GM18502 (cell line): ENCODE measurements at regions not wholly inside any gene's neighbourhood (a gene's known extent, or its start where the extent isn't known, plus 50 kb on each side); places are given as distances from the start of the nearest gene placed in this dataset.
"Not testable (repeated sequence)": the region's sequence is repeated elsewhere in the genome, so short reads cannot be mapped to it uniquely, and the experiment has no call there.

Experiments
- ATAC-seq: cut with Tn5 transposase; IDR thresholded peaks from one replicate; pipeline ENCODE4 v1.9.1; 2021; ENCODE audit warnings: mild to moderate bottlenecking; ENCODE audit not compliant: unreplicated experiment, poor library complexity

DNA sequence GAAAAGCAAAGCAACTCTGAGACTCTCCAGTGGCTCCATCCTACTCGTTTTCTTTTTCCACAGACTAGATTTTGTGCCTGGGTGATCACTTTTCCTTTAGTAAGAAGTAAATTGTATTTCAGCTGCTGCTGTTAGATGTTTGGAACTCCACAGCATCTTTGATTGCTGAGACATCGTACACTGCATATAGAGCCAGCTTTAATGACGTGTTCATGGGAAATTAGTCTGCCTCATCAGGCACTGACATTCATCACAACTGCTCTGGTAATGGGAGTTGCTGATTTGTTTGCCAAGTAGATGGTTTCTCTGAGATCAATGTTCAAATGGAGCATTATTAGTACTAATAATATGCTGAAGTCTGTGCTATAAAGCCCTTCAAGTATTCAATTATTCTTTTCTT lies 573.8 kb upstream of the NR5A2 start:
- ATAC-seq: no peak

DNA sequence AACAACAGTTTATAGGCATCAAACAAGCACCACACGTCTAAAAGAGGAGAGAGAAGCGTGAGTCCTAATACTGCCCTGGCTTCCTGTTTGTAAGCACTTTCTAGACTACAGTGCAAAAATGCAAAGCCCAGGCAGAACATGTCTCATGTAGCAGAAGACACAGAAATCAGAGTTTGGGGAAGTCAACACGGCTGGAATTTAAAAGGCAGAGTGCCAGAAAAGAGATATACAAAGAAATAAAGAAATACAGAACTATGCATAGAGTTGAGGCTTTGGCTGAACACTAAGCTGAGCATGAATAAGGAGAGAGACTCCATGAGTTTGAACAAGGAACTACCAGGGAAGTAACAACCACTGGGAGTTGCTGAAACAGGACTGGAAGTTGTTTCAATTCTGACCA lies 566.6 kb upstream of the NR5A2 start:
- no peak for ATAC-seq

DNA sequence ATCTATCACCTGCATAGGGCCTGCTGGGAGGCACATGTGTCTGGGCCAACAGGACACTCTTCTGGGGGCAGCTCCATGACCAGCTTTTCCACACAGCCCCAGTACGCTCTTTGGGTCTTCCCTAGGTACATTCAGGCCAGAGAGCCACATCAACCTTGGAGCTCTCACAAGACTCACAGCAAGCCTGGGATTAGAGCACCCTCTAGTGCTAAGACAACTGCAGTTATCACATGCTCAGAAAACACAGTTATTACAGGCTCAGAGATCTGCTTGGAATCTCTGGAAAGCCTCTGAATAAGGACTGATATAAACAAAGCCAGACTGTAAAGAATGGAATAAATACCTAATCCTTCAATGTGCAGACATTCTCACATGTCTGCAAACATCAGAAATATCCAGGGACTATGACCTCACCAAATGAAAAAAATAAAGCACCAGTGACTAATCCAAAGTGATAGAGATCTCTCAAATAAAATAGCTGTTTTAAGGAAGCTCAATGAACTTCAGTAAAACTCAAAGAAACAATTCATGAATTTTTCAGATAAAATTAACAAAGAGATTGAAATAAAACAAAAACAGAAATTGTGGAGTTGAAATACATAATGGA lies 563.9 kb upstream of the NR5A2 start:
- peak; percentile 68 for ATAC-seq

DNA sequence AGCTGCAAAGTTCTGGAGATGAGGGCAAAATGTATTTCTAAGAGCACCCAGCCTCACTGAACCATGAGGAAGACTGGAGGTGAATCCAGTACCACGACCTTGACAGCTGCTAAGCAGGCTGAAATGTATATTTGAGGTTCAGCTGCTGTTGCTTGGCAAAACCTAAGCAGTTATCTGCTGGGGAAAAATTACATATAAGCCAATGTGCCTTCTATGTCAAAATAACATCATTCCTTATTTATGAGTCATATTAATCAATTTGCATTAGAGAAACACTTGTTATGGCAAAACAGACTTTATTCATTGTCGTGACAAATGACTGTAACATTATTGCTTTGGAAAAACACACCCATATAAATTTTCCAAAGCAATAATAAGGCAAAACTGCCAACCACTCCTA lies 560.5 kb upstream of the NR5A2 start:
- no peak for ATAC-seq

DNA sequence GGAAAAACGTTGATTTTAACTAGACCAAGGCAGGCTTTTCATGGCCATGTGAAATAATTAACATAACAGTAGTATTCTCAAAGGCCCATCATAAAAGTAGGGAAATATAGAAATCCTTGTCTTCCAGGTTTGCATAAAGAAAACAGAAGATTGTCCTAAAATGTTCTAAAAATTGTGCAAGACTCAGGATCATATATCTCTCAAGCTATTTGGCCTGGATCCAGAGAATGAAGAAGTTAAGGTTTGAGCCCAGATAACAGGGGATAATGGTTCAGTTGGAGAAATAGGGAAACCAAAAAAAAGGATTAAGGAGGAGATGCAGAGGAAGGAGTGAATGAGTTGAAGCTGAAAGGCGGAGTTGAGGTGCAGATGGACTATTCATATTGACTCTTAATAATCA lies 555.5 kb upstream of the NR5A2 start:
- ATAC-seq: no peak

DNA sequence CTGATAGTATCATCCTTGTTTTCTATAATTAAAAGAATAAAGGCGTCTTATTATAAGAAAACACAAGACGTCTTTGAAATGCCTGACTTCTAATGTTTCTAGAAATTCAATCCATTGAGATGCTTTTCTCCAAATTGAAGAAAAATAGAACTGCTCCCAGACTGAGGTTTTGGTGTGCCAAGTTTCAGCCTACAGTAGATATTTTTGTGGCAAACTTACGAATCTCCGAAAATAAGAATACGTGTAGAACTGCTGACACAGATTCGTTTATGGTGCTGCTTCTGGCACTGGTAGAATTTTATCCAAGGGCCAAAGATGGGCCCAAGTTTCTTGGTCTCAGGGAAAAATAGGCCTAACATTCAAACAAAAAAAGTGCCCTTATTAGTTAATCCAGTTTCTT lies 554.5 kb upstream of the NR5A2 start:
- no peak for ATAC-seq

DNA sequence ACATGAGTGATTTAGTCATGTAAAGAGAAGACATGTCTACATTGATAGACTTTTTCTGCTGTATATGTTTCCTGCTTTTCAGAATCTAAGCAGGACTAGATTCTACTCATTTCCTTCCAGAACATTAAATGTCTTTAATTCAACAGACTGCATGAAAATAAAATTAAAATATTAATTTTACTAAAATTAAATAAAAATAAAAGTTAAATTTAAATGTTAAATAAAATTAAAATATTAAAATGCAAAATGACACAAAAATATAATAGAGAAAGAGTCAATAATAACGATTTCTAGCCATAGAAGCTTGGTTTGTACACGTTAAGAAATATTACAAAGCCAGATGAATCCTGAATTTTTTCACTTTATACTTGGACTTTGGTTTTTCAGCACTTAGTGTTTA lies 552.8 kb upstream of the NR5A2 start:
- ATAC-seq: no peak

DNA sequence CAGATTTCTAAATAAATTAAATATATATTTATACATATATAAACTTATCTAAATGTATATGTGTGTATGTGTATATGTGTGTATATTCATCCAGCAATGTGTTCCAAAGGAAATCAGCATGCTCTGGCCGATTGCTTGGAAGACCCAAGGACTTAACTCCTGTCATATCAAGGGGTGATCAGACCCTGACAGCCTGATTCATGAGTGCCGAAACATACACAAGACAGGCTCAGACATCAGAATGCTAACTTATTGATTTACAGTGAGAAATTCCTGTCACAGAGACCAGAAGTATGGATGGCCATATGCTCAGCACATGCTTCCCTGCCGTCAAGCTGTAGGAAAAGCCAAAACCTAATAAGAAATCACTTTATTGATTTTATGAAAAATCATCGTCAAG lies 545.1 kb upstream of the NR5A2 start:
- no peak for ATAC-seq

DNA sequence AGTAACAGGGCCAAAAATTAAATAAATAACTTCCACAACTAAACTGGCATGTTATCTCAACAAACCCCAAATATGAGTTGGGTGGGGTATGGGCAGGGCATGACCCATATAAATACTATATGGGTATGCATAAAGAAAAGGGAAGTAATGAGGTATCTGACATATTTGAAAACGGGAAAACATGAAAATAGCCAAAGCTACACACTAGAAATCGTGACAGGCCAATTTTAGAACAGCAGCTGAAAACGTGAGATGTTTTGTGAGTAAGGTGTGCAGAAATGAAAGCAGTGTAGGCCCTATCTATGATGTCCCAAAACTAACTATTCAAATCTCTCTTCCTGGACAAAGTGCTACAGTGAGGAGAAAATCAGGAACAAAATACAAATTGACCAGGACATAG lies 537.9 kb upstream of the NR5A2 start:
- ATAC-seq: no peak

DNA sequence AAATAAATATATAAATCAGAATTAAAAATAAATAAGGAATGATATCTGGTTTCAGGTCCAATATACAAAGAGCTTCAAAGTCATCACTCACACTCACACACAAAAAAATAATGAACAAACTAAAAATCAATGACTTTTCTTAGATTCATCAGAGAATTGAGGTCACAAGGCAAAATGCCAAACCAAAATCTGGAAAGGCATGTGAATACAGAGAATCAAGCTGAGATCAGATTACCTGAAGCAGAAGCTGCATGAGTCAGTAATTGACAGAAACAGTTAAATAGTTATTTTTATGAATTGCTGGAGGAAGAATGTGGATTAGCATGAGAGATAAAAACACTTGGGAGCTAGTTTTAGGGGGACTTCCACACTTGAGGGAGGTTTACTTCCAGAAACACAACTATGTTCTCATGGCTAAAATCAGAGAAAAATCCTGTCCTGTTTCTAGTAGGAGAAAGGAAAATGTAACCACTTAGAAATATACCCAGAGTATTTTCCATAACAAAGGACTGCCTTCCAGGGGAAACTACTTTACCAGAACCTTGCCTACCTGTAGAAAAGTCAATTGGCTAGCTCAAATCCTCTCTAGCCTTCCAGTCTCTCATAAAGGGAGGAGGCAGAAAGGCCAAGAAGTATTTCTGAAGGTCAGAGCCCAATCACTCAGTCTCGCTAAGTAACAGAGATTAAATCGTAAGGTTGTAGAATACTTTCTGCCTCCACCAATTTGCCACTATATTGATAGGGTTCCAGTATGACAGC lies 536.6 kb upstream of the NR5A2 start:
- no peak for ATAC-seq

DNA sequence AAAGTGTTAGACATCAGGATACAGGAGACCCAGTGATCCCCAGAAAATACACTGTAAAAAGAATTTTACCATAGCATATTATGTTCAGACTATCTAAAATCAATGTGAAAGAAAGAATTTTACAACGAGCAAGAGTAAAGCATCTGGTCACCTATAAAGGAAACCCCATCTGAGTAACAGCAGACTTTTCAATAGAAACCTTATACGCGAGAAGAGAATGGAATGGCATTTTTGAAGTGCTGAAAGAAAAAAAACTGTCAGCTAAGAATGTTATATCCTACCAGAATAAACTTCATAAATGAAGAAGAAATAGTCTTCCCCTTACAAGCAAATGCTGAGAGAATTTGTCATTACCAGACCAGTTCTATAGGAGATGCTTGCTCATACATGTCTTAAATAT lies 532.1 kb upstream of the NR5A2 start:
- ATAC-seq: no peak

DNA sequence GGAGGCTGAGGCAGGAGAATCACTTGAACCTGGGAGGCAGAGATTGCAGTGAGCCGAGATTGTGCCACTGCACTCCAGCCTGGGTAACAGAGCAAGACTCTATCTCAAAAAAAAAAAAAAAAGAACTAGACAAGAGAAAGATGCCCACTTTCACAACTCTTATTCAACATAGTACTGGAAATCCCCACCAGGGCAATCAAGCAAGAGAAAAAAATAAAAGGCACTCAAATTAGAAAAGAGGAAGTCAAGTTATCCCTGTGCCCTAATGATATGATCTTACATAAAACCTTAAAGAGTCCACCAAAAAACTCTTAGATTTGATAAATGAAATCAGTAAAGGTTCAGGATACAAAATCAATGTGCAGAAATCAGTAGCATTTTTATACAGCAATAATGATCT lies 528.7 kb upstream of the NR5A2 start:
- ATAC-seq: peak; percentile 85

DNA sequence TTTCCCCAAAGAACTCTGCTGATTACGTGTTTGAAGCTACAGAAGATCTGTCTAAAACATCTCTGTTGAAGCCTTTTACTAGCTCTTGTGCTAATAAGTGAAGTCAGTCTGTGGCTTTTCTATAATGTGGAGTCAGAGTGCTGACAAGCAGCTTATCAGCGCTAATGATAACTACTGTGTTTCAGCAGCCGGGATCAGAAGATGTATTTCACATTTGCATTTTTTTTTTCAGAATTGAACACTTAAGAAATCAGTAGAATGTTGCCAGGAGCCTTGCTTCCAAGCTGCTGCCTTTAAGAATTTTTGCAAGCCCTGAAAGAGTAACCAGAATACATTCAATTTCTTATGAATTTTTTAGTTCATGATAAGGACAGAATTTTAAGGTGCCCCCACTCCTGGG lies 519.4 kb upstream of the NR5A2 start:
- no peak for ATAC-seq

DNA sequence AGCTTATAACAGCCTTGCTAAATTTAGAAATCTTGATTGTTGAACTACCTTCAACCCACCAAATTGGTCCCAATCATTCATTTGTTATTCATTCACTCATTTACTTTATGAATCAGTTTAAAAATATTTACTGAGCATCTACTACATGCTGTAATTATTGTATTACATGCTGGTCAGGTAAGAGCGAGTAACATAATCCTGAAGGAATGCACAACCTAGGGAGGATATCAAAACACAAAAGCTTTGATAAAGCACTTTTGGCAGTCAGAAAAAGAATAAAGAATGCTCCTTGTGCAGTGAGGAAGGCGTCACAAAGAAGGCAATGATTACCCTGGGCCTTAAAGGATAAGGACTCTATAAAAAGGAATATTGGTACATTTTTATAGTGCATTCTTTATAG lies 518.9 kb upstream of the NR5A2 start:
- no peak for ATAC-seq

DNA sequence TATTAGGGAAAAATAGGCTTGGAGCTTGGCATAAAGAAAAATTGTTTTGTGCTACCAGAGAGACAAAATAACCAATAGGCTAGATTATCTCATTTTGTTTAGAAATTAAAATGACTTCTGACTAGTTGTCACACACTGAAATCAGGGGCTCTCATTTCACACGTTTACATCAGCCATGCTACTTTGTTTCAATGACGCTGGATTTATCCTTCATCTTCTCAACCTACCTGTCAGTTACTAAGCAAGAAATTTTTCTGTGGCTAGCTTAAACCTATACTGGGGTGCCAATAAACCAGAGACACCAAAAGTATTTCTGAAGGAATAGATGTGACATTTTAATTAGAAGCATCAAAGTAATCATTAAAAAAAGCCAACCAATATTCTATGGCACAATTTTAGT lies 518.1 kb upstream of the NR5A2 start:
- no peak for ATAC-seq

DNA sequence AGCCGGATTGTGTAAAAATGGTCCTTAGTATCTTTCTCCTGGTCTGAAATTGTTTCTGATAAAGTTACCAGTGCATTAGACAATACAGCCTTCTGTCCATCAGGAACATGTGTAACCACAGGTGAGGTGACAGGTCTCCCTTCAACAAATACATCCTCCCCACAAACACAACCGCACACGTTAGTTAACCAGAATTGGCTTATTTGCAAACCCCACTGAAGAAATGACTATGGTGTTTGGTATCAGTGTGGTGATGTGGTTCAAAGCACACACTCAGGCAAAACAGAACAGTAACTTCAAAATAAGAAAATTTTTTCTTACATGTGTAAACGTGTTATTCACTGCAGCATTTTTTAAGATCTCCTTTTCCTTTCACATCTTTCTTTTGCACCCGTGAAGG lies 517.2 kb upstream of the NR5A2 start:
- peak; percentile 99 for ATAC-seq

DNA sequence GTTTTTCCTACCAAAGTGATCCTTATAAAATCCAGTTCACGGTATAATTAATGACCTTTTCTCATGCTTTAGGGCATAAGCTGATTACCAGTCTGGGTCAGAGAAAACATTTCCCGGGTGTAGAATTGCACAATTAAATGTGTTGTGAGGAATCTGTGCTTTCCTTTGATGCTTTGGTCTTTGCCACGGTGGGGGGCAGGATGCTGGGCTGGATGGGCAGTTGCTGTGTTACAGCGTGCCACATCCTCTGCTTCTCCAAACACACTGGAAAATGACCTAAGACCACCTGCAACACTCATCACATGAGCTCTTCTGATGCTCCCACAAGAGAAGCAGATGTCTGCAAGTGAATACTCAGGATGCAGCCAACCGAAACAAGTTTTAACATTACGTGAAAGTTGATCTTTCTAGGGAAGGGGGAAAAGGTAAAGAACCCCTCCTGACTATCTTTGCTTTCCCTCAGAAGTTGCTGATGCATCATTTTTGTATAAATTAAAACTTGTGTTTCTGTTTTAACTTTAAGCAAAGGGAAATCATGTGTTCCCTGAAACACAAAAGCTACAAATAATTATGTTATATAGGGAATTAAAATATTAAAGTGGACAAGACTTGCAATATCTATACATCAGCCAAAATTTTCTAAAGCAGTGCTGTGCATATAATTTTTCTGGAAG lies 515.3 kb upstream of the NR5A2 start:
- ATAC-seq: no peak

DNA sequence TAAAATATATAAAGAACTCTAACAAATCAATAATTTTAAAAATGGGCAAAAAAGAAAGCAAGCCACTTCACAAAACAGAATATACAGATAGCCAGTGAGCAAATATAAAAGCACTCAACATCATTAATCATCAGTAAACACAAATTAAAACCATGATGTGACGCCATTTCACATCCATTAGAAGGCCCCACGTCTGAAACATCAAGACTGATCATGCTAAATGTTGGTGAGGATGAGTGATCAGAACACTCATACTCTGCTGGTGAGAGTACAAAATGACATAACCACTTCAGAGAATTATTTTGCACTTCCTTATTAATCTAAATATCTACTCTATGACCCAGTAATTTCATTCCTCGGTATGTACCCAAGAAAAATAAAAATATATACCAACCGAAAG lies 512.2 kb upstream of the NR5A2 start:
- no peak for ATAC-seq

DNA sequence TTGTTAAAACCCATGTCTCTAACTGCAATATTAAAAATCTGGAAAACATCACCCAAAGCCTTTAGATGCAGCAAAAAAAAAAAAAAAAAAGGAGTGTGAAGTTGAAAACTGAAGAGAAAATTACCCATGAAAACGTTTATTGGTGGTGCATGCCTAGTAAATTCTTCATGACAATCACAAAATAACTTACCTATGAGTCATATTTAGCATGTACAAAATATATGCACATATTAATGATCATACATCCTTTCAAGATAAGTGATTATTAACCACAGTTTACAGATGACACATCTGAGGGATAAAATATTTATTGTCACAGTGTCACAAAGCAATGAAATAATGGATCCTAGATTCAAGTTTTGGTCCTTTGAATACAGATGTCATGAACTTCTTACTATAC lies 505.2 kb upstream of the NR5A2 start:
- no peak for ATAC-seq

DNA sequence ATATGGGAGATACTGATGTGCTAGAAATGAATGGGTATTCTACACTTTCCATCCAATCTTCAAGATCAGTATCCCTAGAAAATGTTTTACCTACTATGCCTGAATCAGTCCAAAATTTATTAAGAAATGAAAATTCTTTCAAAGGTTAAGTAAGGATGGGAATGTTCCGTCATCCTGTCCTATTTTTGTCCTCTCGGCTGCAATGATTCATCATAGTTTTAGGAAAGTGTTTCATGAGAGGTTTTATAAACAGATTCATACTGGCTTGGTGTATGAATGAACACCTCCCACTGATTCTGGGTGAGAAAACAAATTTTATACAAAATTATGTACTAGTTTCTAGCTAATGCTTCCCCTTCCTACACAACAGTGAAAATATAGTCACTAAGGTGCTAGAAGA lies 504.6 kb upstream of the NR5A2 start:
- ATAC-seq: no peak

DNA sequence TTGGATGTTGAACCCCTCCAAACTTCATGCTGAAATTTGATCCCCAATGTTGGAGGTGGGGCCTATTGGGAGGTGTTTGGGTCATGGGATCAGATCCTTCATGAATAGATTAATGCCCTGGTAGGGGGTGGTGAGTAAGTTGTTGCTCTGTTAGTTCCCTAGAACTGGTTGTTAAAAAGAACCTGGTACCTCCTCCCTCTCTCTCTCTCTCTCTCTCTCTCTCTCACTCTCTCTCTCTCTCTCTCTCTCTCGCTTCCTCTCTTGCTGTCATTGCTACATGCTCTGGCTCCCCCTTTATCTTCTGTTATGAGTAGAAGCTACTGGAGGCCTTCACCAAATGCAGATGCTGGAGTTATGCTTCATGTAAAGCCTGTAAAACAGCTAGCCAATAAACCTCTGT lies 498.2 kb upstream of the NR5A2 start:
- no peak for ATAC-seq

DNA sequence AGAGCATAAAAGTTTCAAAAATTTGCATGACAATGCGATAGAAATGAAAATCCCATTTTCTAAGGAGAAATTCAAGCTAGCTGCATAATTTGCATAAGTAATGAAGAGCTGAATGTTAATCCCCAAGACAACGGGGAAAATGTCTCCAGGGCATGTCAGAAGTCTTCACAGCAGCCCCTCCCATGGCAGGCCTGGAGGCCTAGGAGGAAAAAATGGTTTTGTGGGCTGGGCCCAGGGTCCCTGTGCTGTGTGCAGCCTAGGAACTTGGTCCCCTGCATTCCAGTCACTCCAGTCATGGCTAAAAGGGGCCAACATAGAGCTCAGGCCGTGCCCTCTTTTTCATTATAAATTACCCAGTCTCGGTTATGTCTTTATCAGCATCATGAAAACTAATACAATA lies 494.1 kb upstream of the NR5A2 start:
- not testable (repeated sequence) for ATAC-seq
